ENCODE measurements at regions not wholly inside any gene's neighbourhood (a gene's known extent, or its start where the extent isn't known, plus 50 kb on each side); places are given as distances from the start of the nearest gene placed in this dataset.

DNA sequence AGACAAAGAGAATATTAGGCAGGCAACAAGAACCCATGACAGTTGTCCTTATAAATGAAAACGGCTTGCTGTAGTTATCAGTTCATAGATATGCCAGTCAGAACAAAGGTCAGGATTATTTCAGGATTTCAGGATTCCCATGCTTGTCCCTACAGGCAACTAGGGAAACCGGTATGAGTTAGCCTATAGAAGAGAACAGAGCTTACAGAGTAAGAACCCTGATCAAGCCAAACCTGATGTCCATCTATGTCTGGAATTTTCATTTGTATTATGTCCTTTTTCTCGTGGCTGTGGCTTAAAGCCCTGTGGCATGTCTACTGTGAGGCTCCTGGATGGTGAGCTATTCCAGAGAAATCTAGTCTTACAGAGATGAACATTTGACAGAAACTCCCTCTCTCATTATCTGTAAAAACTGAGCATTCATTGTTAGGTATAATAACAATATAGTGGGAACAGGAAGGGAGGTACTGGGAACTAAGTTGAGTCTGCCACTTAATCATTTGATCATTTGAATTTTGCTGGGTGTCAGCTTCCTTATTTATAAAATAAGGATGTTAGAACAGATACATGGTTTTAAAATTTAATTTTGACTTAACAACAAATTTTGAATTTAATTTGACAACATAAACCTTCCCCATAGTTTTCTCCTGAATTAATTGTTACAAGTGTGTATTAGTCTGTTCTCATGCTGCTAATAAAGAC is 129.5 kb upstream of the KLF3 start:
- TF ChIP-seq, protein P1, sequence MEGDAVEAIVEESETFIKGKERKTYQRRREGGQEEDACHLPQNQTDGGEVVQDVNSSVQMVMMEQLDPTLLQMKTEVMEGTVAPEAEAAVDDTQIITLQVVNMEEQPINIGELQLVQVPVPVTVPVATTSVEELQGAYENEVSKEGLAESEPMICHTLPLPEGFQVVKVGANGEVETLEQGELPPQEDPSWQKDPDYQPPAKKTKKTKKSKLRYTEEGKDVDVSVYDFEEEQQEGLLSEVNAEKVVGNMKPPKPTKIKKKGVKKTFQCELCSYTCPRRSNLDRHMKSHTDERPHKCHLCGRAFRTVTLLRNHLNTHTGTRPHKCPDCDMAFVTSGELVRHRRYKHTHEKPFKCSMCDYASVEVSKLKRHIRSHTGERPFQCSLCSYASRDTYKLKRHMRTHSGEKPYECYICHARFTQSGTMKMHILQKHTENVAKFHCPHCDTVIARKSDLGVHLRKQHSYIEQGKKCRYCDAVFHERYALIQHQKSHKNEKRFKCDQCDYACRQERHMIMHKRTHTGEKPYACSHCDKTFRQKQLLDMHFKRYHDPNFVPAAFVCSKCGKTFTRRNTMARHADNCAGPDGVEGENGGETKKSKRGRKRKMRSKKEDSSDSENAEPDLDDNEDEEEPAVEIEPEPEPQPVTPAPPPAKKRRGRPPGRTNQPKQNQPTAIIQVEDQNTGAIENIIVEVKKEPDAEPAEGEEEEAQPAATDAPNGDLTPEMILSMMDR (conservative IDR thresholded peaks at IDR 0.05) = no peak
- TF ChIP-seq ZFX (IDR thresholded peaks at IDR 0.05) = no peak

Data from C4-2B (cell line).